KMS-11 (cell line): ENCODE measurements at regions not wholly inside any gene's neighbourhood (a gene's known extent, or its start where the extent isn't known, plus 50 kb on each side); places are given as distances from the start of the nearest gene placed in this dataset.

Experiments used
- H2AFZ ChIP-seq: fragments of 200-600 bp; sonication (generic); 2 replicates; pipeline ENCODE4 v1.6.1; 2016; ENCODE audit warnings: antibody characterized with exemption, mixed run types, low read depth
- H3K27ac ChIP-seq: fragments of 200-600 bp; sonication (generic); 2 replicates; pipeline ENCODE4 v1.6.1; 2016; ENCODE audit warnings: mild to moderate bottlenecking, mixed run types
- H3K27me3 ChIP-seq: fragments of 200-600 bp; sonication (generic); 2 replicates; pipeline ENCODE4 v1.6.1; 2017; ENCODE audit warnings: mild to moderate bottlenecking, low read depth, mixed run types, moderate library complexity; ENCODE audit not compliant: insufficient read depth
- H3K36me3 ChIP-seq: fragments of 200-600 bp; sonication (generic); 2 replicates; pipeline ENCODE4 v1.6.1; 2017; ENCODE audit warnings: mild to moderate bottlenecking, mixed run types; ENCODE audit not compliant: insufficient read depth
- H3K4me1 ChIP-seq: fragments of 200-600 bp; sonication (generic); 2 replicates; pipeline ENCODE4 v1.6.1; 2016; ENCODE audit warnings: mild to moderate bottlenecking, low read depth, mixed run types; ENCODE audit not compliant: poor library complexity, severe bottlenecking
- H3K4me2 ChIP-seq: fragments of 200-600 bp; sonication (generic); 2 replicates; pipeline ENCODE4 v1.7.0; 2016; ENCODE audit warnings: mild to moderate bottlenecking, mixed run types
- H3K4me3 ChIP-seq: fragments of 200-600 bp; sonication (generic); IDR thresholded peaks from 2 replicates; pipeline ENCODE4 v1.6.1; 2017; ENCODE audit warnings: low read depth, low read length, mixed read lengths; ENCODE audit not compliant: insufficient read depth
- H3K79me2 ChIP-seq: fragments of 200-600 bp; sonication (generic); 2 replicates; pipeline ENCODE4 v1.6.1; 2016; ENCODE audit warnings: low read depth, mixed run types; ENCODE audit not compliant: insufficient read depth
- H3K9ac ChIP-seq: fragments of 200-600 bp; sonication (generic); 2 replicates; pipeline ENCODE4 v1.6.1; 2016; ENCODE audit warnings: mild to moderate bottlenecking, mixed run types
- H4K20me1 ChIP-seq: fragments of 200-600 bp; sonication (generic); 2 replicates; pipeline ENCODE4 v1.6.1; 2016; ENCODE audit warnings: mild to moderate bottlenecking, mixed run types; ENCODE audit not compliant: insufficient read depth
- TF ChIP-seq, protein P1 (sequence below): fragments of 200-600 bp; sonication (generic); conservative IDR thresholded peaks from 2 replicates; pipeline ENCODE4 v1.6.1; 2017; ENCODE audit warnings: low read depth, mild to moderate bottlenecking, antibody characterized with exemption, low read length, moderate library complexity, mixed read lengths

DNA sequence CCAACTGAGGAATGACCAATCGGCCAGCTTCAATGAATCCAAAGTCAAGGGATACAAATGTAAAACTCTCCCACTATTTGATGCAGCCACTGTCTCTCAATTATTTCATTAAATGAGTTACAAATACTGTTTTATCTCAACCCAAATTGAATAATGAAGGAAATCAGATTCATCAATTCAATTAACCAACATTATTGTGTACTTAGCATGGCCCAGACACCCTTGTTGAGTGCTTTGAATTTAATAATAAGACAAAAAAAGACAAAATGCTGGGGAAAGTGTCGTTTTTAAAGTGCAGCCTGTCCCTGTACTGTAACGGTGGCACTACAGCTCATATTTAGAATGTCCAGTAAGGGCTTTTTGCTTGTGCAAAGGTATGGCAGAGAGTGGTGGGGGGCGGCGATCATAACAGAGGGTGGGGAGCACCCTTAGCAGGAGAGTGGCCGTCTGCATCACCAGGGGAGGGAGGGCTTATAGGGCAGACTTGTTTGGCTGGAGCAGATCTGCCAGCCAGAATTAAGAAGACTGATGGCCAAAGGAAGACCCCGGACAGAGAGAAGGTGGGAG, 123.8 kb upstream of the GALNT2 start:
- no peaks in the 10 kb centered on the region for H4K20me1 ChIP-seq
- H3K4me3 ChIP-seq = no peak overlapping the region
- no peaks in the 10 kb centered on the region for H3K4me1 ChIP-seq
- no peak overlapping the region for H3K27ac ChIP-seq
- no peak overlapping the region for H3K9ac ChIP-seq
- H3K79me2 ChIP-seq = no peaks in the 10 kb centered on the region
- no peak overlapping the region for H3K4me2 ChIP-seq
- no peaks in the 10 kb centered on the region for H3K27me3 ChIP-seq
- TF ChIP-seq, protein P1, sequence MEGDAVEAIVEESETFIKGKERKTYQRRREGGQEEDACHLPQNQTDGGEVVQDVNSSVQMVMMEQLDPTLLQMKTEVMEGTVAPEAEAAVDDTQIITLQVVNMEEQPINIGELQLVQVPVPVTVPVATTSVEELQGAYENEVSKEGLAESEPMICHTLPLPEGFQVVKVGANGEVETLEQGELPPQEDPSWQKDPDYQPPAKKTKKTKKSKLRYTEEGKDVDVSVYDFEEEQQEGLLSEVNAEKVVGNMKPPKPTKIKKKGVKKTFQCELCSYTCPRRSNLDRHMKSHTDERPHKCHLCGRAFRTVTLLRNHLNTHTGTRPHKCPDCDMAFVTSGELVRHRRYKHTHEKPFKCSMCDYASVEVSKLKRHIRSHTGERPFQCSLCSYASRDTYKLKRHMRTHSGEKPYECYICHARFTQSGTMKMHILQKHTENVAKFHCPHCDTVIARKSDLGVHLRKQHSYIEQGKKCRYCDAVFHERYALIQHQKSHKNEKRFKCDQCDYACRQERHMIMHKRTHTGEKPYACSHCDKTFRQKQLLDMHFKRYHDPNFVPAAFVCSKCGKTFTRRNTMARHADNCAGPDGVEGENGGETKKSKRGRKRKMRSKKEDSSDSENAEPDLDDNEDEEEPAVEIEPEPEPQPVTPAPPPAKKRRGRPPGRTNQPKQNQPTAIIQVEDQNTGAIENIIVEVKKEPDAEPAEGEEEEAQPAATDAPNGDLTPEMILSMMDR = no peak
- no peak overlapping the region for H2AFZ ChIP-seq
- no peaks in the 10 kb centered on the region for H3K36me3 ChIP-seq

DNA sequence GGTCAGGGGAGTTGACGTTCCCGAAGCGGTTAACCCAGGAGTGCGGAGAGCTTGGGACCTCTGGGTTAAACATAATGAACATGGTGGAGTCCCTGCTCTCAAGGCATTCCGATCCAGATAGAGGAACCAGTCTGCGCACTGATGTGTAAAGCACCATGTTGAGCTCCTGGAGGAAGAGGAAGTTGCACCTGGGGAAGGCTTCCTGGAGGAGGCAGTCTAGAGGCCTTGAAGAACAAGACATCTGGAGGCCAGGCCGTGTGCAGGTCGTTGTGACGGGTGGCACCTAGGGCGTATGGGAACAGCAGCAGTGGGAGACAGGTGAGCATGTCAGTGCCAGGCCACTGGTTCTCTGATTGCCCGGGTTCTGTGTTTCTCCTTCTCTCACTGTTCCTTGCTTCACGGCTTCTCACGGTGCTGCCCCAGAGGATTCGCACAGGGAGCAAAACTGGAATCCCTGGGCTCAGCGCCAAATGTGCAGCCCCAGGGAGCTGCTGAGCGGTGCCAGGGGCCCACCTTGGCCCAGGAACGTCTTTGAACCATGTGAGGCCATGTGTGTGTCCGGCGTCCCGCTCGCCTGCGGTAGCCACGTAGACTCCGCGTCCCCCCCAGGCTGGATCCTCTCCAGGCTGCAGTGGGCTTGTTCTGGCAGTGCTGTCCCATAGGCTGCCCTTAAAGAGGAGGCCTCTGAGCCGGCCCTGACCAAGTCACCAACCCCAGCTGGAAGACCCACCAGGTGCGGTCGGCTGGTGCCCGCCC, 122.9 kb upstream of the GALNT2 start:
- Histone ChIP-seq H3K4me3 (no peak overlapping the region), H3K79me2 (no peaks in the 10 kb centered on the region), H3K4me1 (no peaks in the 10 kb centered on the region), H3K4me2 (no peak overlapping the region), H2AFZ (no peak overlapping the region), H3K9ac (no peak overlapping the region), H3K36me3 (no peaks in the 10 kb centered on the region), H4K20me1 (no peaks in the 10 kb centered on the region), H3K27ac (no peak overlapping the region), H3K27me3 (no peaks in the 10 kb centered on the region)
- TF ChIP-seq, protein P1 = no peak

DNA sequence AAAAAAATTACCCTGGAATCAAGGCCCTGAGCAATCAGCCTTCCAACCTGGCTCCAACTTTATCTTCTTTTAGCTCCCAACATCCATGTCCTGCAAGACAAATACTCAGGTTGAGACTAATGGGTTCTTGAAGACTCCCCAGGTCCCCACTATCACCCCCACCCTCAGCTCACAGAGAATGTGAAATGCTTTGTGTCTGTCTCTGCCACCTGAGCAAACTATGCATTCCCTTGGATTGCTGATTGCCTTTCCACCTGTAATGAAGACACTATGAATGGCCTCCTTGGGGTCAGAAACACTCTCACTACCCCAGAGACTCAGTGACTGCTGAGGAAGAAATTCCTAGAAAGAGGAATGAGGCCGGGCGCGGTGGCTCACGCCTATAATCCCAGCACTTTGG, 121.2 kb upstream of the GALNT2 start:
- TF ChIP-seq, protein P1 = no peak
- Histone ChIP-seq H3K27me3 (no peaks in the 10 kb centered on the region), H3K79me2 (no peaks in the 10 kb centered on the region), H2AFZ (no peak overlapping the region), H3K4me3 (no peak overlapping the region), H3K4me2 (no peak overlapping the region), H3K9ac (no peak overlapping the region), H4K20me1 (no peaks in the 10 kb centered on the region), H3K27ac (no peak overlapping the region), H3K4me1 (no peaks in the 10 kb centered on the region), H3K36me3 (no peaks in the 10 kb centered on the region)

DNA sequence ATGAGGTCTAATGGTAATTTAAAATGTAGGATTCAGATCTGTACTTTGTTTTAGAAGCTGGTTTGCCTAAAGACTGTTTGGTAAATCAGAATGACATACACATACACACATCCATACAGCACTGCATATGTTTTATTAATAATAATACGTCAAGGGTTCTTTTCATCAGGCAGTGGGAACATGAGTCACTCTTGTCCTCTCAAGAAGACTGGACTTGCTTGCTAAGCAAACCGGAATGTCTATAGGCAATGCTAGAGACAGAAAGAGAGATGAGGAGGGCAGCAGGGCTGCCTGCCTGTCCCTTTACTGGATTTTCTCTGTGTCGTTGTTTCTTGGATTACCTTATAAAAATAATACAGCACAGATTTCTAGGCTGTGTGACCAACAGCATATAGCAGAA, 119.1 kb upstream of the GALNT2 start:
- Histone ChIP-seq H3K4me3 (no peak overlapping the region), H2AFZ (no peak overlapping the region), H3K27me3 (no peaks in the 10 kb centered on the region), H3K4me1 (no peaks in the 10 kb centered on the region), H3K9ac (no peak overlapping the region), H3K36me3 (no peaks in the 10 kb centered on the region), H3K4me2 (no peak overlapping the region), H3K79me2 (no peaks in the 10 kb centered on the region), H3K27ac (no peak overlapping the region), H4K20me1 (no peaks in the 10 kb centered on the region)
- TF ChIP-seq, protein P1 = no peak
